Chondrocyte (in vitro differentiated cells): ENCODE measurements at regions not wholly inside any gene's neighbourhood (a gene's known extent, or its start where the extent isn't known, plus 50 kb on each side); places are given as distances from the start of the nearest gene placed in this dataset.
A peak's percentile ranks its signal among the peaks of the same experiment; 100 is the strongest.

Experiments
- DNase-seq: peaks from one replicate; pipeline ENCODE4 v3.0.0; 2021; ENCODE audit warnings: mixed read lengths, low spot score
- H3K27ac Mint-ChIP-seq: one replicate; pipeline ENCODE4 v1.8.0; 2021; ENCODE audit warnings: mild to moderate bottlenecking, moderate library complexity, mixed read lengths; ENCODE audit not compliant: unreplicated experiment
- H3K27me3 Mint-ChIP-seq: 2 replicates; pipeline ENCODE4 v1.8.0; 2021; ENCODE audit warnings: low read depth, mixed read lengths
- H3K36me3 Mint-ChIP-seq: 2 replicates; pipeline ENCODE4 v1.8.0; 2021; ENCODE audit warnings: low read depth, mixed read lengths
- H3K4me1 Mint-ChIP-seq: 2 replicates; pipeline ENCODE4 v1.8.0; 2021; ENCODE audit warnings: low read depth, mild to moderate bottlenecking, mixed read lengths
- H3K4me3 Mint-ChIP-seq: one replicate; pipeline ENCODE4 v1.8.0; 2021; ENCODE audit warnings: mild to moderate bottlenecking, moderate library complexity, mixed read lengths; ENCODE audit not compliant: unreplicated experiment
- H3K9me3 Mint-ChIP-seq: 2 replicates; pipeline ENCODE4 v1.8.0; 2021; ENCODE audit warnings: low read depth, mixed read lengths
- TF ChIP-seq, protein P1 (sequence below): fragments of 200-600 bp; sonication (generic); IDR thresholded peaks from 2 replicates; pipeline ENCODE4 v1.5.0; 2021; ENCODE audit warnings: antibody characterized with exemption, mild to moderate bottlenecking, moderate library complexity

DNA sequence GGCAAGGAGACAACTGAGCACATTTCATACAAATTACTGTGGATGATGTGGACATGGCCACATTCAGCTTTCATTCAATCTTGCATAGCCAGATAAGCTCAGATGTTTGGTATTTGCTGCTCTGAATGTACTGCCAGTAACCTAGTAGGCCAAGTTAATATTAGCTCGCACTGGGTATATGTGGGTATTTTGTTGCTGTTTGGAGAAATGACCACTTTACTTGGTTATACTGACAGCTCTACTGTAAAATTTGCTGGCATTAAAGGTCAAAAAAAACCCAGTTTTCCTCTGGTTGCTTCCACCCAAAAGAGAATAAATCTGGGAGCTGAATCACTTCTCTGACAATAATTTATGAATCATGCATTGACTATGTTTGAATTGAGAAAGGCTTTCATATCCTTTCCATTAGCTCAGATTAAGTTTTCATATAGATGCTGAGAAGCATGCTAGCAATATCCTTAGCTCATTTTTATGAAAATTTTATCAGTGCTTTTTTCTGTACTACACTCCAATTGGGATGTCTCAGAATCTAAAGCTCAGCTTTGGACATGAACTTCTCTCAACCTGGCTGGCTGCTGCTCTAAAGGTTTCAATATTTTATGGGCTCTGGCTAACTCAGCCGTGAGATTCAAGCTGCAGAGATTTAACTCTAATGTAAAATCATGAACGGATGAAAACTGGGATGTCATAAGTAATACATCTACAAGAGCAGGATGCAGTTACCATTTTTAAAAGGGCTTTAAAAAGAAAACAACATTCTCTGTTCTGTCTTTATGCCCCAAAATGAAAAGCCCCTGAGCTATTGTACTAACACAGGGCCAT lies 330.0 kb downstream of the BARHL2 start:
- Mint-ChIP-seq H3K36me3 (no peaks in the 10 kb centered on the region), H3K4me3 (no peak overlapping the region), H3K27me3 (no peaks in the 10 kb centered on the region), H3K27ac (peak overlapping the region; percentile 49), H3K4me1 (peaks cover 18% of the 10 kb centered on the region), H3K9me3 (no peaks in the 10 kb centered on the region)
- no peak for DNase-seq
- TF ChIP-seq, protein P1, sequence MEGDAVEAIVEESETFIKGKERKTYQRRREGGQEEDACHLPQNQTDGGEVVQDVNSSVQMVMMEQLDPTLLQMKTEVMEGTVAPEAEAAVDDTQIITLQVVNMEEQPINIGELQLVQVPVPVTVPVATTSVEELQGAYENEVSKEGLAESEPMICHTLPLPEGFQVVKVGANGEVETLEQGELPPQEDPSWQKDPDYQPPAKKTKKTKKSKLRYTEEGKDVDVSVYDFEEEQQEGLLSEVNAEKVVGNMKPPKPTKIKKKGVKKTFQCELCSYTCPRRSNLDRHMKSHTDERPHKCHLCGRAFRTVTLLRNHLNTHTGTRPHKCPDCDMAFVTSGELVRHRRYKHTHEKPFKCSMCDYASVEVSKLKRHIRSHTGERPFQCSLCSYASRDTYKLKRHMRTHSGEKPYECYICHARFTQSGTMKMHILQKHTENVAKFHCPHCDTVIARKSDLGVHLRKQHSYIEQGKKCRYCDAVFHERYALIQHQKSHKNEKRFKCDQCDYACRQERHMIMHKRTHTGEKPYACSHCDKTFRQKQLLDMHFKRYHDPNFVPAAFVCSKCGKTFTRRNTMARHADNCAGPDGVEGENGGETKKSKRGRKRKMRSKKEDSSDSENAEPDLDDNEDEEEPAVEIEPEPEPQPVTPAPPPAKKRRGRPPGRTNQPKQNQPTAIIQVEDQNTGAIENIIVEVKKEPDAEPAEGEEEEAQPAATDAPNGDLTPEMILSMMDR, result no peak

DNA sequence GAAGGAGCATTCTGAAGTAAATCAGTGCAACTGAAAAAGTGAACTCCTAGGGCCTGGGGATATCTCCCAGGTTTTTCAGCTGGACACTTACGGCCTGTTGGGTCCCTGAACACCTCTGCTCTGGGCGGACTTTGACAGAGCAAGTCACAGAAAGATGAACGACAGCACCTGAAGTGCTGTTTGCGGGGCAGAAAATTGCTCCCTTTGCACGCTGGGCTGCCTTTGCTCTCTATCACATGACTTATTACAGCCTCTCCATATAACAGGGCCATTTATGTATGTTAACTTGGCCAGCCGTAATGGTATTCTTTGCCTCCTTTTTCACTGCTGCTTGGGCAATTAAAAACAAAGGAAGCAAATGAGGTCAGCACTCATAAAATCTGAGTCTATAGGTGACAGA lies 332.9 kb downstream of the BARHL2 start:
- TF ChIP-seq, protein P1, result no peak
- Mint-ChIP-seq H3K27me3 (peaks cover 4% of the 10 kb centered on the region), H3K4me1 (peaks cover 18% of the 10 kb centered on the region), H3K27ac (no peak overlapping the region), H3K4me3 (no peak overlapping the region), H3K36me3 (no peaks in the 10 kb centered on the region), H3K9me3 (no peaks in the 10 kb centered on the region)
- DNase-seq, result no peak

DNA sequence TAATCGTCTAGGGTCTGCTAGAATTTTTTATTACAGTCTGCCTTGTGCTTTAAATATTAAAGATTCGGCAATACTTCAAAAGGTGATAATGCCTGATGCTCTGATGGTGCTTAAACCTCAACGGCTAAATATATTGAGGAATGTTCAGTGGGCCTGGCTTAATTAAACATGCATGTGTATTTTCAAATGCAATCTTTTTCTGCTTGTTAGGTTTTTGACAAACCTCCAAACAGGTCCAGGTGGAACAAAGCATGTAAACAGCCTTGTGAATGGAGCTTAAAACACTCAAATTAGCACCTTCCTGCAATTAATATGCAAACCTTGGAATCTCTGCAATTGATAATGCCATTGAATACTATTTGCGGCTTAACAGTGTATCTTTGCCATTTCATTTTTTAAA lies 334.9 kb downstream of the BARHL2 start:
- no peak for DNase-seq
- Mint-ChIP-seq H3K27ac (no peak overlapping the region), H3K4me1 (peaks cover 8% of the 10 kb centered on the region), H3K36me3 (no peaks in the 10 kb centered on the region), H3K9me3 (peaks cover 3% of the 10 kb centered on the region), H3K27me3 (peaks cover 4% of the 10 kb centered on the region), H3K4me3 (no peak overlapping the region)
- TF ChIP-seq, protein P1, result no peak

DNA sequence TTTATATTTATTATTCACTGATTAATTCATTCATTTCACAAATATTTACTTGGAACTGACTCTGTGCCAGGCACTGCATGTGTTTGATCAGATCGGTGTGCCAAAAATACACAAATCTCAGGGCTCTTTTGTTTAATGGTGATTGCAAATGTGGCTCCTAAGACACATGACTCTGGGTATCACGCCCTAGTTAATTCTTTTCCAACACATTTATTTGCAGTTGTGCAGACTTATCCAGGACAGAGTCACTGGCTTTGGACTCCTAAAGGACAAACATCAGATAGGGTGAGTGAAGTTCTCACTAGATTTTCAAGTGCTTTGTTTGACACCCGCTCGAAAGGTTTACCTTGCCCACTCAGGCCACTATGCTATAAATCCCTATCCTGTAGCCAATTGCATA lies 335.5 kb downstream of the BARHL2 start:
- Mint-ChIP-seq H3K27me3 (peaks cover 4% of the 10 kb centered on the region), H3K4me1 (peaks cover 2% of the 10 kb centered on the region), H3K27ac (no peak overlapping the region), H3K9me3 (peaks cover 3% of the 10 kb centered on the region), H3K4me3 (no peak overlapping the region), H3K36me3 (no peaks in the 10 kb centered on the region)
- TF ChIP-seq, protein P1, result no peak
- no peak for DNase-seq

DNA sequence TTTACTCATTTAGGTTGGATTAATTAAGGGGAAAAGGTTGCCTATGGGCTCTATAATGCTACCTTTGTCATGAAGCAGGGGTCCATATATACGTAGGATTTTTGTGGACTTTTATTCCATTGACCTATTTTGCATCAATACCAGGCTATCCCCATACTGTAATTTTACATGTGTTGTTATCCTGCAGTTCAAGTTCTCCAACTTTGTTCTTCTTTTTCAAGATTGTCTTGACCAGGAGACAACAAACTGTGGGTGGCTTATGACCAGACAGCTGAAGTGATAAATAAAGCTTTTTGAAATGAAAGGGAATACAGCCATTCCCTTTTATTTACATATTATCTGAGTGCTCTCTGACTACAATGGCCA lies 345.7 kb downstream of the BARHL2 start:
- H3K9me3 Mint-ChIP-seq, result peaks cover 4% of the 10 kb centered on the region
- no peak overlapping the region for H3K4me3 Mint-ChIP-seq
- TF ChIP-seq, protein P1, result no peak
- H3K27me3 Mint-ChIP-seq, result peaks cover 16% of the 10 kb centered on the region
- no peak for DNase-seq
- no peaks in the 10 kb centered on the region for H3K36me3 Mint-ChIP-seq
- no peaks in the 10 kb centered on the region for H3K4me1 Mint-ChIP-seq
- H3K27ac Mint-ChIP-seq, result no peak overlapping the region
